PC-3 (cell line): ENCODE measurements at regions not wholly inside any gene's neighbourhood (a gene's known extent, or its start where the extent isn't known, plus 50 kb on each side); places are given as distances from the start of the nearest gene placed in this dataset.
"Not testable (repeated sequence)": the region's sequence is repeated elsewhere in the genome, so short reads cannot be mapped to it uniquely, and the experiment has no call there.

Experiments used
- ATAC-seq: fragments of 200-7000 bp; cut with Tn5 transposase; 2 replicates; pipeline ENCODE4 v1.9.1; 2020; ENCODE audit warnings: mild to moderate bottlenecking, moderate library complexity
- BruUV-seq: library from RNA; stranded (reverse); fragments of 400-500 nt; replicated peaks from 2 replicates; lab custom pipeline; 2021; lab: Mats Ljungman, UMichigan
- CTCF ChIA-PET: fragments of 300-600 bp; sonication (Branson Sonifier 250); formaldehyde crosslinking; loops from one replicate; lab custom pipeline; 2022; ENCODE audit warnings: antibody characterized with exemption; lab: Charles Lee
- POLR2A ChIA-PET: fragments of 300-600 bp; sonication (Branson Sonifier 250); formaldehyde crosslinking; loops from one replicate; lab custom pipeline; 2022; ENCODE audit warnings: antibody characterized with exemption; ENCODE audit not compliant: unreplicated experiment; lab: Charles Lee
- DNase-seq: peaks from one replicate; pipeline ENCODE4 v3.0.0-alpha.2; 2015
- H2AFZ ChIP-seq: fragments of 300-600 bp; sonication (generic); 2 replicates; pipeline ENCODE4 v1.6.0; 2016; ENCODE audit warnings: antibody characterized with exemption, low read length
- H3F3A ChIP-seq: fragments of 300-600 bp; sonication (generic); one replicate; pipeline ENCODE4 v1.6.0; 2017; ENCODE audit warnings: antibody characterized with exemption, low read length, control low read depth, mild to moderate bottlenecking; ENCODE audit not compliant: unreplicated experiment
- H3K27ac ChIP-seq: fragments of 300-600 bp; sonication (generic); 2 replicates; pipeline ENCODE4 v1.5.1; 2016; ENCODE audit warnings: mild to moderate bottlenecking, low read length
- H3K27me3 ChIP-seq: fragments of 300-600 bp; sonication (generic); 2 replicates; pipeline ENCODE4 v1.6.1; 2016; ENCODE audit warnings: low read length, mixed read lengths
- H3K36me3 ChIP-seq: fragments of 300-600 bp; sonication (generic); 2 replicates; pipeline ENCODE4 v1.6.1; 2016; ENCODE audit warnings: low read depth, mixed run types, low read length, mixed read lengths
- H3K4me1 ChIP-seq: fragments of 300-600 bp; sonication (generic); 2 replicates; pipeline ENCODE4 v1.5.1; 2016; ENCODE audit warnings: low read length; ENCODE audit not compliant: insufficient read depth
- H3K4me2 ChIP-seq: fragments of 300-600 bp; sonication (generic); 2 replicates; pipeline ENCODE4 v1.6.0; 2016; ENCODE audit warnings: low read length
- H3K4me3 ChIP-seq: fragments of 300-600 bp; sonication (generic); 2 replicates; pipeline ENCODE4 v1.5.1; 2016; ENCODE audit warnings: mild to moderate bottlenecking, low read length, mixed read lengths
- H3K79me2 ChIP-seq: fragments of 300-600 bp; sonication (generic); 2 replicates; pipeline ENCODE4 v1.6.1; 2017; ENCODE audit warnings: low read length, mixed read lengths
- H3K9ac ChIP-seq: fragments of 300-600 bp; sonication (generic); 2 replicates; pipeline ENCODE4 v1.6.0; 2016; ENCODE audit warnings: mild to moderate bottlenecking, low read length
- H3K9me2 ChIP-seq: fragments of 300-600 bp; sonication (generic); replicated peaks from 2 replicates; pipeline ENCODE4 v1.6.1; 2016; ENCODE audit warnings: mixed run types, low read length, mixed read lengths
- H3K9me3 ChIP-seq: fragments of 300-600 bp; sonication (generic); 2 replicates; pipeline ENCODE4 v1.6.1; 2016; ENCODE audit warnings: low read length, mixed read lengths
- H4K20me1 ChIP-seq: fragments of 300-600 bp; sonication (generic); 2 replicates; pipeline ENCODE4 v1.6.1; 2016; ENCODE audit warnings: low read length, mixed read lengths
- EZH2 ChIP-seq: fragments of 300-600 bp; sonication (generic); IDR thresholded peaks from one replicate; pipeline ENCODE4 v1.6.1; 2017; ENCODE audit warnings: antibody characterized with exemption, mild to moderate bottlenecking, low read length; ENCODE audit not compliant: unreplicated experiment
- EZH2phosphoT487 ChIP-seq: fragments of 300-600 bp; sonication (generic); IDR thresholded peaks from 2 replicates; pipeline ENCODE4 v1.6.1; 2018; ENCODE audit warnings: mild to moderate bottlenecking, antibody characterized with exemption, low read length, borderline replicate concordance
- intact Hi-C: fragments of 100-400 bp; cut with micrococcal nuclease; formaldehyde crosslinking; loops from 2 replicates; pipeline ENCODE4 v1.9.0; 2023
- TF ChIP-seq, protein P1 (sequence below): fragments of 300-600 bp; sonication (generic); conservative IDR thresholded peaks from 2 replicates; pipeline ENCODE4 v1.5.1; 2017; ENCODE audit warnings: antibody characterized with exemption, low read depth, mild to moderate bottlenecking, low read length

DNA sequence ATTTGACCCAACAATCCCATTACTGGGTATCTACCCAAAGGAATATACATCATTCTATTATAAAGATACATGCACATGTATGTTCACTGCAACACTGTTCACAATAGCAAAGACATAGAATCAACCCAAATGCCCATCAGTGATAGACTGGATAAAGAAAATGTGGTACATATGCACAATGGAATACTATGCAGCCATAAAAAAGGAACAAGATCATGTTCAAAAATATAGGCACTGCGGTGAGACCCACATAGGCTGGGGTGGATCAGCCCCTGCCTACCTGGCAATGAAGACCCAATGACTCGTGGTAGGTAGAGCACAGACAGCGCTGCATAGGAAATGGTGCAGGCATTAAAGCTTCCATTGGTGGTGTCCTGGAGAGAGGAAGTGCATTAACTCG, 88.6 kb upstream of the NFIL3 start:
- H3F3A ChIP-seq, H3K79me2 ChIP-seq, H3K4me3 ChIP-seq, H3K36me3 ChIP-seq, H3K9ac ChIP-seq, intact Hi-C loops, BruUV-seq, H2AFZ ChIP-seq, ATAC-seq, H4K20me1 ChIP-seq, H3K4me2 ChIP-seq, H3K4me1 ChIP-seq, H3K27ac ChIP-seq, H3K9me2 ChIP-seq, H3K9me3 ChIP-seq, DNase-seq, CTCF ChIA-PET, H3K27me3 ChIP-seq, POLR2A ChIA-PET: not testable (repeated sequence)

DNA sequence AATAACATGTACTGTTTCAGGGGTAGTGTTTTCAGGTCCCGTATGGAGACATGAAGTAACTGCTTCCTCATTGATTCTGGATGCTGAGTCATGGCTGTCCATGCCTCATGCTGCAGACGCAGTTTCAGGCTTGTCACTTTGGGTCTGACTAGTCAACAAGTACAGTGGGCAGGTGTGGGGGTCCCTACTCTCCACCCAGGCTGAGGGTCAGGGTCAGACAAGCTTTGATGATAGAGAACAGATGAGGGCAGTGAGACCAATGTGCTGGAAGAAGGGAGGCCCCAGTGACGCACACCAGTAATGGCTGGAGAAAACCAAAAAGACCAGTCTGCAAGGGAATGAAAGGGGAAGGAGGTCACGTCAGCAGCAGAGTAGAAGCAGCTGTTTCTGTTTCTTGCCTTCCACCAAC, 80.0 kb upstream of the NFIL3 start:
- CTCF ChIA-PET = interaction anchor here (0.7 kb wide), 1 partner anchor 71 kb away, joined by 3 read pairs; no protein-coding TSS in a partner anchor
- no peak for ATAC-seq
- Histone ChIP-seq H3F3A (no peaks in the 10 kb centered on the region), H3K4me2 (no peak overlapping the region), H3K9me3 (no peaks in the 10 kb centered on the region), H3K9ac (no peak overlapping the region), H3K27me3 (no peaks in the 10 kb centered on the region), H4K20me1 (no peaks in the 10 kb centered on the region), H3K9me2 (no peaks in the 10 kb centered on the region), H3K27ac (no peak overlapping the region), H2AFZ (no peak overlapping the region), H3K4me3 (no peak overlapping the region), H3K79me2 (no peaks in the 10 kb centered on the region), H3K36me3 (no peaks in the 10 kb centered on the region), H3K4me1 (peaks cover 20% of the 10 kb centered on the region)
- POLR2A ChIA-PET = no interaction called here
- TF ChIP-seq EZH2phosphoT487 (no peak), EZH2 (no peak)
- TF ChIP-seq, protein P1, sequence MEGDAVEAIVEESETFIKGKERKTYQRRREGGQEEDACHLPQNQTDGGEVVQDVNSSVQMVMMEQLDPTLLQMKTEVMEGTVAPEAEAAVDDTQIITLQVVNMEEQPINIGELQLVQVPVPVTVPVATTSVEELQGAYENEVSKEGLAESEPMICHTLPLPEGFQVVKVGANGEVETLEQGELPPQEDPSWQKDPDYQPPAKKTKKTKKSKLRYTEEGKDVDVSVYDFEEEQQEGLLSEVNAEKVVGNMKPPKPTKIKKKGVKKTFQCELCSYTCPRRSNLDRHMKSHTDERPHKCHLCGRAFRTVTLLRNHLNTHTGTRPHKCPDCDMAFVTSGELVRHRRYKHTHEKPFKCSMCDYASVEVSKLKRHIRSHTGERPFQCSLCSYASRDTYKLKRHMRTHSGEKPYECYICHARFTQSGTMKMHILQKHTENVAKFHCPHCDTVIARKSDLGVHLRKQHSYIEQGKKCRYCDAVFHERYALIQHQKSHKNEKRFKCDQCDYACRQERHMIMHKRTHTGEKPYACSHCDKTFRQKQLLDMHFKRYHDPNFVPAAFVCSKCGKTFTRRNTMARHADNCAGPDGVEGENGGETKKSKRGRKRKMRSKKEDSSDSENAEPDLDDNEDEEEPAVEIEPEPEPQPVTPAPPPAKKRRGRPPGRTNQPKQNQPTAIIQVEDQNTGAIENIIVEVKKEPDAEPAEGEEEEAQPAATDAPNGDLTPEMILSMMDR = no peak
- no TSS peak for BruUV-seq
- intact Hi-C loops = no loop called here
- no peak for DNase-seq

DNA sequence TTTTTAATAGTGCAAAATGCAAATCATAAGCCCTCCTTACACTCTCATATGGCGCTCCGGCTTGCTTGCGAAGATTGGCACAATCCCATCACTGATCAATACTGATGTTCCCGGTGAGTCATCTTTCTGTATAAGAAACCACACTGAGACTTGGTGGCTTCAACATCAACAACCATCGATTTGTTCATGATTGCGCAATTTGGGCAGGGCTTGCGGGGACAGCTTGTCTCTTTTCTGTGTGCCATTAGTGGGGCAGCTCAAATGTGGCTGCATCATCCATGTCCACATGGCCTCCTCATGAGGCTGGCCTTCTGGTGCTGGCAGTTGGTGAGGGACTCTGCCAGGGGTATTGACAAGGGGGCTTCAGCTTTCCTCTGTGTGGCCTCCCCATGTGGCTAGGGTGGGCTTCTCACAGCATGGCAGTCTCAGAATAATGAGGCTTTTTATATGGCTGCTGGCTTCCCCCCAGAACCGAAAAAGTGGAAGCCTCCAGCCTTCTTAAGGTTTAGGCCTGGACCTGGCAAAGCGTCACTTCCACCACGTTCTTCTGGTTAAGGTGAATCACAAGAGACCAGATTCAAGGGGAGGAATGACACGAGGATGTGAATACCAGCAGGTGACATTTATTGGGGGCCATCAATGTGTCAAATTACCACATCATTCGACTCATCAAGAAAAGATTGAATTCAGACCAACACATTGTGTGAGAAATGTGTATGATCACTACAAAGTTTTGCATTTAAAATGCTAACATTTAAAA, 79.5 kb upstream of the NFIL3 start:
- DNase-seq (no peak), ATAC-seq (no peak)
- TF ChIP-seq EZH2phosphoT487 (no peak), EZH2 (no peak)
- TF ChIP-seq, protein P1 = no peak
- H3K9me3 ChIP-seq = no peaks in the 10 kb centered on the region
- H3F3A ChIP-seq = no peaks in the 10 kb centered on the region
- H3K79me2 ChIP-seq = no peaks in the 10 kb centered on the region
- H3K9me2 ChIP-seq = no peaks in the 10 kb centered on the region
- no peaks in the 10 kb centered on the region for H3K36me3 ChIP-seq
- ChIA-PET CTCF (no interaction called here), POLR2A (no interaction called here)
- H3K4me1 ChIP-seq = peaks cover 20% of the 10 kb centered on the region
- intact Hi-C loops = no loop called here
- no peak overlapping the region for H3K27ac ChIP-seq
- no peak overlapping the region for H3K4me2 ChIP-seq
- no peak overlapping the region for H3K4me3 ChIP-seq
- H2AFZ ChIP-seq = no peak overlapping the region
- H3K9ac ChIP-seq = no peak overlapping the region
- BruUV-seq = no TSS peak
- no peaks in the 10 kb centered on the region for H4K20me1 ChIP-seq
- no peaks in the 10 kb centered on the region for H3K27me3 ChIP-seq
